T-helper 1 cell (primary cell): ENCODE measurements at regions not wholly inside any gene's neighbourhood (a gene's known extent, or its start where the extent isn't known, plus 50 kb on each side); places are given as distances from the start of the nearest gene placed in this dataset.
"Not testable (repeated sequence)": the region's sequence is repeated elsewhere in the genome, so short reads cannot be mapped to it uniquely, and the experiment has no call there.

Experiments used
- DNase-seq, 5 donors: peaks; one replicate each; pipeline ENCODE4 v3.0.0-alpha.2; 2012 to 2020

DNA sequence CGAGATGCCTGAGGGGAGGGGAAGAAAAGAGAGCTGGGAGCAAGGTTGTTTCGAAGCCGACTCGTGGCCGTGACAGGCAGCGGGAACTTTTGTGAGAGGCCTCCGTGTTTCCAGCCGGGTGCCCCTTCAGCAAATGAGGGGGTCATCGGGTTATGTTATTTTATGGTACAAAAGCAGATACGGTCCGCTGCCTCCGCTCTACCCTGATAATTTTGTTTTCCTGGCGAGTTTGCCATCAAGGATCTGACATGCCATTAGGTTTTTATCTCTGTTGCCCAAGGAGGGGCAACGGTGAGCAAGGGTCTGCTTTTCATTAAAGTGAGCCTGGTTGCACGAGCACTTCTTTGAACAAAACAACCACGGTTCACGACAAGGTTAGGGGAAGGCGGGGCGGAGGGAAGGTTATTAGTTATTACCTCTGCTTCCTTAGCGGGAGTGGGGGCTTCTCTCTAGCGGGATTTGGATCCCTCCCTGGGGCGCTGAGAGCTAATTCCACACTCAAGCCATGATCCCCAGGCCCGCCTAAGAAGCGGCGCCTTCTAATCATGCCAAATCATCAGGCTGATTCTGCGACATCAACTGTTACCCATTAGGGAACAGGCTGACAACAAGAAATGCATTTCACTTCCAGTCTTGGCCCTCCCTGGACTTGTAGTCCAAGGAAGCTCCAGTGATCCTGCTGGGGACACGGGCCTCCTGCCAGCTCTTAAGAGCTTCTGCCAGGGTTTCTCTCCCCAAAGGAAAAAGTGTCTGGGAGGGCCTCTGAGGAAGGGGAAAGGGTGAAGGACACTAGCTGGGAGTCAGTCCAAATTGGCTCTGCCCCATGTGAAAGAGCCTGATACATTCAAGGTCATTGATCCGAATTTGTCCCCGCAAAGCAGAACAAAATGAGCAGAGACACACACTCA lies 617.7 kb downstream of the MID1IP1 start:
- DNase-seq: no peak

DNA sequence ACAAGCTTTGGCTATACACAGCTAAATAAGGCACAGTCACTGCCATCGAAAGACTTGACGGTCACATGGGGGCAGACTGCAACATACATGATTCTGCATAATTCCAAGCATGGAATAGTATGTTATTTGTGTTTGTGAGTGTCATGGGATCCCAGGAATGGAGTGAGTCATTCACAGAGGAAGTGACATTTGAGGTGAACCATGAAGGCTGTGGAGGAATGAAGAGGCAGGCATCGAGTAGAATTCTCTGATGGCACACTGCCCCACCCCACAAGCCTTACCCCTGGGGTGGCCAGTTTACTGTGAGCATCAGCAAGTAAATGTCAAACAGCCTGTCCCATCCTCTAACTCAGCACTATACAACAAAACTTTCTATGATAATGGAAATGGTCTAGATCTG lies 619.7 kb downstream of the MID1IP1 start:
- DNase-seq: no peak

- no peak for DNase-seq
Observed at GRCh38 chrX:39425124-39425806, 624.0 kb downstream of the MID1IP1 start.

DNA sequence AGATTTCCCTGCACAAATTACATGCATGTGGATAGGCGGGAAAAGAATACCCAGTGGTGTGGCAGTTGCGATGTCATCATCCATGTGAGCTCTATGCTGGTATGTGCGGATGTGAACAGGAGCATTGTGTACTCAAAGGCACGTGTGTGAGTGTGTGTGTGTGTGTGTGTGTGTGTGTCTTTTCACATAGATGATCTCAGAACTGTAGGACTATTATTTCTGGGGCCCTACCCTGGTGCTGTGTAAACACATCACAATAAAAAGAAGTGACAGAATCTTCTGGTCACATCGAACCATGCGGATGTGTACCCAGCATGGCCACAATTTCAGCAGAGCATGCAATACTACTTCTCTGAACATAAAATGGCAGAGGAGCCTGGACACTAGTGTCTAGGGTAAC lies 624.8 kb downstream of the MID1IP1 start:
- no peak for DNase-seq

- DNase-seq: no peak
Observed at GRCh38 chrX:39427492-39427891, 626.2 kb downstream of the MID1IP1 start.

DNA sequence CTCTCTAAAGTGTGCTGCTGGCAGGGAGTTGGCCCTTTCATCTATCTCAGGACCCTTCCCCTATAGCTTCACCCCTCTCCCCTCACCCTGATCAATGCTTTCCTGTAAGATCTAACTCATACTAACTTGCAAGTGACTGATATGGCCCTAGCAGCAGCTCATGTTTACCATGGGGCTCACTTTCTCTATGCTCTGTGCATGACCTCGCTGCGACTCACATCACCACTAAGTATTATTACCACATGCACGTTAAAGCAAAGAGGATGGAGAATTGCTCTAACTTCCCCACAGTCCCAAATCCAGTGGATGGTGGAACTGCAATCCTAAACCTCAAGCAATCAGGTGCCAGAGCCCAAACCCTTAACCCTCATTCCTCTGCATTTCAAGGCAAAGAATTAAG lies 626.6 kb downstream of the MID1IP1 start:
- no peak for DNase-seq

- no peak for DNase-seq
Observed at GRCh38 chrX:39430551-39430950, 629.3 kb downstream of the MID1IP1 start.

- DNase-seq: no peak
Observed at GRCh38 chrX:39431893-39432292, 630.6 kb downstream of the MID1IP1 start.

- not testable (repeated sequence) for DNase-seq
Observed at GRCh38 chrX:39434671-39435070, 633.4 kb downstream of the MID1IP1 start.

GRCh38 chrX:39436538-39436937 lies 635.3 kb downstream of the MID1IP1 start:
- DNase-seq: not testable (repeated sequence)

DNA sequence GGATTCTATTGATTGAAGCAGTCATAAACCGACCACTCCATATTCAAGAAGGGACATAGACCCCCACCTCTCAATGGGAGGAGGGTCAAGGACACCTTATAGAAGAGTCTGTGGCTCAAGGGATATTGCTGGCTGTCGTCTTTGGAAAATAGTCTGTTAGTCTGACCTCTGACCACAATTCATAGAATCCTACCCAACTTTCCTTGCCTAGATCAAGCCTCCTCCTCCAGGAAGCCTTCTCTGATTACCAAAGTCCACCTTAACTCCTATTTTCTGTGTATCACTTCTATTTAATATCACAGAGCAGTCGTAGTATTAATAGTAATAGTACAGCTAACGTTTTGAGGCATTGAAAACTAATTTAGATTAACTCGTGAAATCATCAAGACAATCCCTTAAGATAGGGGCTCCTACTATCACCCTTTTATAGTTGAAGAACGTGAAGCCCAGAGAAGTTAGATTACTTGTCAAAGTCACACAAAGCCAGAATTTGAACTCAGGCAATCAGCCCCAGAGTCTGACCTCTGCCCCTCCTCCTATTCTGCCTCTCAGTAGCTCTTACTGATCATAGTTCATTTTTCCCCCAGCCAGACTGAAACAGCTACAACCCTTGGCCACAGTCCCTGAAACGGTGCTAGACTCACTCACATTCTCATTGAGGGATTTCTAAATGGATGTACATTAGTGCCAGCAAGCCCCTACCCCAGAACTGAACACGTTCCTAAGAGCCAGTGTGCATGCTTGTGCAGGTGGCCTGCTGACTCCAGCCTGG lies 636.6 kb downstream of the MID1IP1 start:
- DNase-seq: no peak

DNA sequence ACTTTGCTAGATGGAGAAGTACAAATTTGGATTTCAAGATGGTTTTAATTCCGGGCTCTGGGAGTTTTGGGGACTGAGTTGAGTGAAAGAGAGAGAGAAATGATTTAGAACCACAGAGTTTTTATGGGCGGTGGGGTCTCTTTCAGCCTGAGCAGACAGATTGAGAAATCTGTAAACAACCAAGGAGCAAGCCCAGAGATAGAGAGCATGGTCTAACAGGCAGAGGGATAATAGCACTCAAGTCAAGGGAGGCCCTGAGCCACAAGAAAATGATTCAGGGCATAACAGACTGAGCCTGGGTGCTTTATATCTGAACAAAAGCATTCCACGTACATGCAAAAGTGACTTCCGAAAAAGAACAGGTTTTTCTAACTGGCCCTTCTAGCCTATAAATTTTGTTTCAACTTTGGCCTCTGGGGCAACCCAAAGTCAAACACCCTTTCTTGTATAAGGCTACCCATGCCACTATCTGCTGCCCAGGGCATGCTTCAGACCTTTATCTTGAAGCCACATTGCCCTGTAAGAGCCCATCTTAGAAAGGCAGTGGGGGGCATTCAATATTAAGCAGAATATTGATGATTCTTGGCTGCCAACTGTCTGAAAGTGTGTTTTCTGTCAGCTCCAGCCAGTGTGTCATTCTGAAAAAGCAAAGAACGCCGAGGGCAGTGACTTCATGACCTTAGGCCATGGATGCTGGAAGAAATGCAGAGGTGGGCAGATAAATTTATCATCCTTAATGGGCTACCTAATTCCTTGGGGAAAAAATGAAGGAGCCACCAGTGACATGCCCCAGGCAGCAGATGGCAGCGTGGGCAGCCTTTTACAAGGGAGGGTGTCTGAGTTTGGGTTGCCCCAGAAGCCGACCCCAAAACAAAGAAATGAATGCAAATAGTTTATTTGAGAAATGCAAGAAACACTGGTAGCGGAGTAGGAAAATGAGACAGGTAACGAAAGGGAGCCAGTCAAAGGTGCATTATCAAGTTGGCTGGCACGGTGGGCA lies 637.6 kb downstream of the MID1IP1 start:
- DNase-seq: no peak

- peak in 1 of 5 donors; percentile 38 for DNase-seq
Observed at GRCh38 chrX:39439906-39440798, 638.9 kb downstream of the MID1IP1 start.

DNA sequence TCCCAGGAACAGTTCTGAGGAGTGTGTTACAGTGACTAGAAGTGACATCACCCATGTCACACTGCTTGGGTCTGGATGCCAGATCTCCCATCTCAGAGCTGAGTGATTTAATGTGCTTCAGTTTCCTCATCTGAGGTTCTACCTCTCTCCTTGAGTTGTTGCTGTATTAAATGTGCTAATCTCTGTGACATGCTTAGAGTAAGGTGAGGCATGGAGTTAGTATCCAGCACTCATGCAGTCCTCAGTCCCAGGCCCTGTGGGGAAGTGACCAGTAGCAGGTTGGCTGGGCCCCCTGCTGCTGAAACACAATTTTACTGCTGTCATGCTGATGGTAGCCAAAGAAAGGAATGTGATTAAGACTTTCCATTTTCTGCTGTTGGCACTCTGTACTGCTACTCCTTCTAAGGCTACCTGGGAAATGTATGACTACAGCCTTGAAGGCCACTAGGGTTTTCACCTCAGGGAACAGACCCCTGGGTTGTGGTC lies 639.6 kb downstream of the MID1IP1 start:
- DNase-seq: peak in 1 of 5 donors; percentile 10

DNA sequence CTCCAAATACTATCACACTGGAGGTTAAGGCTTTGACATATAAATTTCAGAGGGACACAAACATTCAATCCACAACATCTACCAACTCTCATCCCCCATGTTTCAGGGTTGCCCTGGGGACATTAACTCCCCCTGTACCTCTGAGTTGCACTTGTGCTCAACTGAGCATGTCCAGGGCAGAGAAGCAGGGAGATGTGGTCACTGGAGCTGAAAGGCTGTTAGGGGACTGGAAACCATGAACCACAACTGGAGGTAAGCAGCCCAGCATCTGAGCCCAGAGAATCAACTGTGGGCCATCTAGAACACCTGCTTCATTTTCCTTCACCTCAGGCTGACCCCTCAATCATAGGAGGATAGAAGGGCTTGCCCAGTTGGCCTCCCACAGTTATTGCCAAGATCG lies 641.1 kb downstream of the MID1IP1 start:
- no peak for DNase-seq

DNA sequence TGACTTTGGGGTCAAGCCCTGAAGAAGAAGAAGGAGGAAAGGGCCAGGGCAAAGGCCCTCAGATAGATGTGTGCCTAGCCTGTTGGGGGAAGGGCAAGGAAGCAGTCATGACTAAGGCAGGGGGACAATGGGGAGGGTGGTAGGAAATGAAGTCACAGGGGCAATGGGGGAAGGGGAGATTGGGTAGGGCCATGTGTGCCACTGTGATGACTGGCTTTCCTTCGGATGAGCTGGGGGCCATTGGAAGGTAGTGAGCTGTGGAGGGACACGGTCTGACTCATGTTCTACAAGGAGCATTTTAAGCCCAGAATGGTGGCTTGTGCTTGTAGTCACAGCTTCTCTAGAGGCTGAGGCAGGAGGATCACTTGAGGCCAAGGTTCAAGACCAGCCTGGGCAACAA lies 642.0 kb downstream of the MID1IP1 start:
- no peak for DNase-seq

DNA sequence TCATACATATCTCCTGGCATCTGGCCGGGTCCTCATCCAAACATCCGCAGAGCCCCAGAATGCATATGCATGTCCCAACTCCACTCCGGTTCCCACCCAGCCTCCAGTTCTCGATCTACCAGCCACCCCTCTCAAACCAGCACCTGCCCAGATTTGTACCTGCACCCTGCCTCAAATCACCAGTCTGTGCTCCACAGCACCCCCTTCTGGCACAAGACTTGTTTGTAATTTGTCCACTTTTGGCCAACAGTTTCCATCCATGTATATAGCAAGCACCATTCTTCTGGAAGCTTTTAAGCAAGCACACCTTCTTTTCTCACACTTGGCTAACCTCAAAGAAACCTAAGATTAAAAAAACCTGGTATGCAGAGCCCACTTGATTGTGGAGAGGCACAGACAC lies 644.1 kb downstream of the MID1IP1 start:
- peak in 3 of 5 donors; percentile 4 to 29 (median 16) for DNase-seq

DNA sequence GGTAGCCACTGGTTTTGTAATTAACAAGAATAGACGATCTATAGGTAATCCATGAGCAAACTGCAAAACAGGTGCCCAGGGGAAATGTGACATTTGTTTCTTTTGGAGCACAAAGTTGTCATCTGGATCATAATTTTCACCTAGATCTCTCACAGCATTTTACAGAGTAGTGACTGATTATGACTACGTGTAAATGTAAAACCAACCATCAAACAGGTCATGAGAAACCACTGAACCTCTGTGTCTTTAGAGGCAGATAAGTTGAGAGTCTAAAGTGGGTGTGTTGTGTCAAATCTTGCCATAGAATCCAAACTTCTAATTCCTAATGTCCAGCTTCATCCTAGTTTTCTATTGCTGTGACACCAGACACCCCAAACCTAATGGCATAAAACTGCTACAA lies 648.1 kb downstream of the MID1IP1 start:
- no peak for DNase-seq

- no peak for DNase-seq
Observed at GRCh38 chrX:39450234-39450977, 647.4 kb downstream of the BCOR start.

- DNase-seq: no peak
Observed at GRCh38 chrX:39451046-39451445, 646.7 kb downstream of the BCOR start.
